Adrenal gland (tissue), 9 donors: ENCODE measurements at regions not wholly inside any gene's neighbourhood (a gene's known extent, or its start where the extent isn't known, plus 50 kb on each side); places are given as distances from the start of the nearest gene placed in this dataset.

Experiments used
- DNase-seq, 7 donors: peaks; one replicate each; pipeline ENCODE4 v3.0.0-alpha.2; 2019 to 2020
- H3K27ac ChIP-seq, 5 donors: fragments of 200-600 bp; sonication (generic) in 4 of 5; 1 replicate in 3 of 5; 2 replicates in 2 of 5; pipeline versions ENCODE4 v1.5.1 to v1.8.0; 2016 to 2020; ENCODE audit warnings: mild to moderate bottlenecking in 1 of 5
- H3K27me3 ChIP-seq: fragments of 200-600 bp; 2 replicates; pipeline ENCODE4 v1.8.0; 2021
- H3K36me3 ChIP-seq, 2 donors: fragments of 200-600 bp; replicated peaks in 1 of 2; 1 replicate in 1 of 2; 2 replicates in 1 of 2; pipeline versions ENCODE4 v1.5.1 to v1.8.0; 2018 to 2022
- H3K4me1 ChIP-seq, 2 donors: fragments of 200-600 bp; replicated peaks in 1 of 2; 1 replicate in 1 of 2; 2 replicates in 1 of 2; pipeline versions ENCODE4 v1.5.1 to v1.8.0; 2018 to 2021
- H3K4me3 ChIP-seq, 4 donors: fragments of 200-600 bp; sonication (generic) in 3 of 4; one replicate each; pipeline ENCODE4 v1.5.1; 2016 to 2018
- H3K9me3 ChIP-seq, 3 donors: fragments of 200-600 bp; sonication (generic) in 1 of 3; replicated peaks in 1 of 3; 1 replicate in 2 of 3; 2 replicates in 1 of 3; pipeline versions ENCODE4 v1.5.1 to v1.8.0; 2016 to 2021
- POLR2A ChIP-seq, 2 donors: fragments of 450-650 bp; IDR thresholded peaks; one replicate each; pipeline ENCODE4 v1.6.1; 2017; ENCODE audit warnings: antibody characterized with exemption in 2 of 2, mild to moderate bottlenecking in 2 of 2, moderate library complexity in 1 of 2
- WGBS, 4 donors: extraction: QIAGEN DNeasy Blood & Tissue Kit in 2 of 4; methylation state at CpG; one replicate each; pipeline versions ENCODE4 v1.1.5 to v1.1.7; 2013 to 2017; 5-methylcytosine and 5-hydroxymethylcytosine counted together
- intact Hi-C, 2 donors: fragments of 100-400 bp; cut with DNase I; formaldehyde crosslinking; loops; one replicate each; pipeline versions ENCODE4 v1.14.1 to v1.15.0; 2022 to 2023
- TF ChIP-seq, protein P1 (sequence below), 6 experiments: fragments of 450-650 bp in 4 of 6; fragments of 200-600 bp in 2 of 6; sonication (generic) in 1 of 6; IDR thresholded peaks; 1 replicate in 5 of 6; 2 replicates in 1 of 6; pipeline versions ENCODE4 v1.5.1 to v1.8.0; 2016 to 2021; ENCODE audit warnings: antibody characterized with exemption in 6 of 6, mild to moderate bottlenecking in 2 of 6, moderate library complexity in 1 of 6
- donor health status: healthy with polysubstance abuse.
- donor health status: Bipolar disorder and iron deficiency.
- donor health status: DM: yes; HTN: yes; CAD: no.
- donor health status: DM: no; HTN: no; CAD: no.
- donor health status: DM: no; HTN: no; CAD: no.

DNA sequence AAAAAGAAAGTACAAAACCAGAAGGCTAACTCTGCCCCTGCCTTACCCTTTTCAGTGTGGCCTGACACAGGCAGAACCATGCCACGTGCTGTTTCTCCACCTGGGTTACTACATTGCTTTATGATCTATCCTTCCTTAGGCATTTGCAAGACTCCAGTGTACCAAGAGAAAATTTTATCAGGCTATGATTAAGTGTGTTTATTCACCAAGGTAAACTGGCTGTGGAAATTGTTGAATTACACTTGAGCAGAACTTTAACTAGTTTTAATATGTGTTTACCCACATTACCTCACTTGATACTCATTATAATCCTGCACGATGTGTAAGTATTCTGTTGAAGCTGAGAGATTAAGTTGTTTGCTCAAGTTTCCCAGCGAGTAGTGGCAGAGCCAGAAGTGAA is 129.7 kb upstream of the MYOCD start:
- no peak overlapping the region for H3K27ac ChIP-seq
- no peak overlapping the region for H3K4me3 ChIP-seq
- intact Hi-C loops: no loop called here
- peaks cover 5% of the 10 kb centered on the region for H3K27me3 ChIP-seq
- no peaks in the 10 kb centered on the region for H3K9me3 ChIP-seq
- H3K4me1 ChIP-seq: no peaks in the 10 kb centered on the region
- no peaks in the 10 kb centered on the region for H3K36me3 ChIP-seq
- TF ChIP-seq, protein P1, sequence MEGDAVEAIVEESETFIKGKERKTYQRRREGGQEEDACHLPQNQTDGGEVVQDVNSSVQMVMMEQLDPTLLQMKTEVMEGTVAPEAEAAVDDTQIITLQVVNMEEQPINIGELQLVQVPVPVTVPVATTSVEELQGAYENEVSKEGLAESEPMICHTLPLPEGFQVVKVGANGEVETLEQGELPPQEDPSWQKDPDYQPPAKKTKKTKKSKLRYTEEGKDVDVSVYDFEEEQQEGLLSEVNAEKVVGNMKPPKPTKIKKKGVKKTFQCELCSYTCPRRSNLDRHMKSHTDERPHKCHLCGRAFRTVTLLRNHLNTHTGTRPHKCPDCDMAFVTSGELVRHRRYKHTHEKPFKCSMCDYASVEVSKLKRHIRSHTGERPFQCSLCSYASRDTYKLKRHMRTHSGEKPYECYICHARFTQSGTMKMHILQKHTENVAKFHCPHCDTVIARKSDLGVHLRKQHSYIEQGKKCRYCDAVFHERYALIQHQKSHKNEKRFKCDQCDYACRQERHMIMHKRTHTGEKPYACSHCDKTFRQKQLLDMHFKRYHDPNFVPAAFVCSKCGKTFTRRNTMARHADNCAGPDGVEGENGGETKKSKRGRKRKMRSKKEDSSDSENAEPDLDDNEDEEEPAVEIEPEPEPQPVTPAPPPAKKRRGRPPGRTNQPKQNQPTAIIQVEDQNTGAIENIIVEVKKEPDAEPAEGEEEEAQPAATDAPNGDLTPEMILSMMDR (IDR thresholded peaks at IDR 0.05): no peak
- no peak for TF ChIP-seq POLR2A (IDR thresholded peaks at IDR 0.05)
- no peak for DNase-seq
- 71 to 80% (median 77%) methylated on average over 3 of the region's 3 CpGs for WGBS, 4 donors

- Histone ChIP-seq H3K9me3 (no peaks in the 10 kb centered on the region), H3K4me1 (no peaks in the 10 kb centered on the region), H3K36me3 (no peaks in the 10 kb centered on the region), H3K27me3 (peaks cover 5% of the 10 kb centered on the region), H3K4me3 (no peak overlapping the region), H3K27ac (no peak overlapping the region)
- WGBS, 4 donors: 68 to 79% (median 69%) methylated on average over 1 of the region's 1 CpG
- TF ChIP-seq POLR2A (IDR thresholded peaks at IDR 0.05): no peak
- TF ChIP-seq, protein P1 (IDR thresholded peaks at IDR 0.05): no peak
- no peak for DNase-seq
- intact Hi-C loops: no loop called here
Measured at GRCh38 chr17:12536472-12536871, 129.2 kb upstream of the MYOCD start.

DNA sequence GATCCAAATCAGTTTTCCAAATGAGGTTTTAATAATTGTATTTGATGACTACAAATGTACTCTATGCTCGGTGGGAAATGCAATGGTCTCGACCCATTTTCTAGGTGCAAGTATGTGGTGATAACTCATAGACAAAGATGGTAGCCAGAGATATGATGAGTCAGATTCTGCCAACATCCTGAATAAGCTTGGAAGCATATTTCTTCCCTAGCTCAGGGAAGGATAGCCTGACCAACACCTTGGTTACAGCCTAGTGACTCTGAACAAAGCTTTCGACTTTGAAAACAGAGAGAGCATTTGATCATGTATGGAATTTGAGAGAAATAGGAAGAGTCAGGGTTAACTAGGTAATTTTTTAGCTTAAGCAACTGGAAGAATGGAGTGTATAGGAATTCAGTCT is 128.3 kb upstream of the MYOCD start:
- no peaks in the 10 kb centered on the region for H3K4me1 ChIP-seq
- WGBS, 4 donors: 82 to 91% (median 86%) methylated on average over 3 of the region's 3 CpGs
- intact Hi-C loops: no loop called here
- H3K9me3 ChIP-seq: no peaks in the 10 kb centered on the region
- H3K36me3 ChIP-seq: no peaks in the 10 kb centered on the region
- H3K27me3 ChIP-seq: peaks cover 5% of the 10 kb centered on the region
- no peak overlapping the region for H3K27ac ChIP-seq
- DNase-seq: no peak
- TF ChIP-seq, protein P1 (IDR thresholded peaks at IDR 0.05): no peak
- no peak for TF ChIP-seq POLR2A (IDR thresholded peaks at IDR 0.05)
- no peak overlapping the region for H3K4me3 ChIP-seq

GRCh38 chr17:12538003-12538402 is 127.7 kb upstream of the MYOCD start:
- TF ChIP-seq, protein P1 (IDR thresholded peaks at IDR 0.05): no peak
- TF ChIP-seq POLR2A (IDR thresholded peaks at IDR 0.05): no peak
- no peak for DNase-seq
- Histone ChIP-seq H3K27ac (no peak overlapping the region), H3K36me3 (no peaks in the 10 kb centered on the region), H3K4me1 (no peaks in the 10 kb centered on the region), H3K27me3 (peaks cover 5% of the 10 kb centered on the region), H3K9me3 (no peaks in the 10 kb centered on the region), H3K4me3 (no peak overlapping the region)
- intact Hi-C loops: no loop called here
- WGBS, 4 donors: 61 to 82% (median 72%) methylated on average over 2 of the region's 2 CpGs
